Activated T-cell treated with anti-CD3 and anti-CD28 coated beads, Interleukin-2, amount 50 U/mL, for 24 hours (primary cell): ENCODE measurements at regions not wholly inside any gene's neighbourhood (a gene's known extent, or its start where the extent isn't known, plus 50 kb on each side); places are given as distances from the start of the nearest gene placed in this dataset.
"Not testable (repeated sequence)": the region's sequence is repeated elsewhere in the genome, so short reads cannot be mapped to it uniquely, and the experiment has no call there.

ENCODE experiments used
- DNase-seq: peaks from one replicate; pipeline ENCODE4 v3.0.0-alpha.2; 2020
- H3K27ac Mint-ChIP-seq: 2 replicates; pipeline ENCODE4 v1.8.0; 2020; ENCODE audit warnings: mild to moderate bottlenecking, mixed read lengths
- H3K27me3 Mint-ChIP-seq: 2 replicates; pipeline ENCODE4 v1.8.0; 2020; ENCODE audit warnings: mixed read lengths
- H3K36me3 Mint-ChIP-seq: 2 replicates; pipeline ENCODE4 v1.8.0; 2020; ENCODE audit warnings: low read depth, mixed read lengths
- H3K4me1 Mint-ChIP-seq: 2 replicates; pipeline ENCODE4 v1.8.0; 2020; ENCODE audit warnings: low read depth, mixed read lengths
- H3K4me3 Mint-ChIP-seq: 2 replicates; pipeline ENCODE4 v1.8.0; 2020; ENCODE audit warnings: mild to moderate bottlenecking, moderate library complexity, mixed read lengths
- H3K9me3 Mint-ChIP-seq: 2 replicates; pipeline ENCODE4 v1.8.0; 2020; ENCODE audit warnings: mixed read lengths

- Mint-ChIP-seq H3K27me3 (no peaks in the 10 kb centered on the region), H3K36me3 (no peaks in the 10 kb centered on the region), H3K9me3 (no peaks in the 10 kb centered on the region), H3K27ac (no peak overlapping the region), H3K4me3 (no peak overlapping the region), H3K4me1 (no peaks in the 10 kb centered on the region)
- no peak for DNase-seq
Observed at GRCh38 chr3:34072297-34072696, 273.9 kb downstream of the PDCD6IP start.

GRCh38 chr3:34073111-34073510 lies 274.7 kb downstream of the PDCD6IP start:
- Mint-ChIP-seq H3K4me1 (no peaks in the 10 kb centered on the region), H3K4me3 (no peak overlapping the region), H3K9me3 (no peaks in the 10 kb centered on the region)

DNA sequence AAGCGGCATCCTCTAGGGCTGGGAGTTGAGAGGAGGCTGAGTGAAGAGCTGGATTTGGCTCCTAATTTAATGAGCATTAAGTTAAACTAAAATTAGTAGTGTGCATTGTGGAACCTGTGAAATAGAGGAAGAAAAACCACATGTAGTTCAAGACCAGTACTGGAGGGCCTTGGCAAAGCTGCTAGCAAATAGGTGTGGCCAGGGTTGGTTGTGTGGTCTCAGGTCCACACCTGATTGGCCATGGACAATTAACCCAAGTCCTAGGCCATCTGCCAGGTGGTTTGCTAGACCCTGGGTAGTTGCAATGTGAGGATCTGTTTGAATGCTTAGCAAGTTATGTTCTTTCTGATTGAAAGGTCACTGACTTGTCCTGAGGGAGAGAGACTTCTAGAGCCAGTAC lies 275.5 kb downstream of the PDCD6IP start:
- H3K9me3 Mint-ChIP-seq = no peaks in the 10 kb centered on the region
- DNase-seq = no peak
- H3K36me3 Mint-ChIP-seq = no peaks in the 10 kb centered on the region
- H3K27me3 Mint-ChIP-seq = no peaks in the 10 kb centered on the region
- H3K27ac Mint-ChIP-seq = no peak overlapping the region
- no peak overlapping the region for H3K4me3 Mint-ChIP-seq
- H3K4me1 Mint-ChIP-seq = no peaks in the 10 kb centered on the region

More at GRCh38 chr3:34073111-34073510, 274.7 kb downstream of the PDCD6IP start:
- DNase-seq = no peak
- Mint-ChIP-seq H3K27me3 (no peaks in the 10 kb centered on the region), H3K27ac (no peak overlapping the region), H3K36me3 (no peaks in the 10 kb centered on the region)

GRCh38 chr3:34075975-34076374 lies 277.5 kb downstream of the PDCD6IP start:
- H3K27me3 Mint-ChIP-seq = no peaks in the 10 kb centered on the region
- no peaks in the 10 kb centered on the region for H3K4me1 Mint-ChIP-seq
- no peaks in the 10 kb centered on the region for H3K9me3 Mint-ChIP-seq
- no peak for DNase-seq
- H3K4me3 Mint-ChIP-seq = no peak overlapping the region
- no peak overlapping the region for H3K27ac Mint-ChIP-seq
- no peaks in the 10 kb centered on the region for H3K36me3 Mint-ChIP-seq

DNA sequence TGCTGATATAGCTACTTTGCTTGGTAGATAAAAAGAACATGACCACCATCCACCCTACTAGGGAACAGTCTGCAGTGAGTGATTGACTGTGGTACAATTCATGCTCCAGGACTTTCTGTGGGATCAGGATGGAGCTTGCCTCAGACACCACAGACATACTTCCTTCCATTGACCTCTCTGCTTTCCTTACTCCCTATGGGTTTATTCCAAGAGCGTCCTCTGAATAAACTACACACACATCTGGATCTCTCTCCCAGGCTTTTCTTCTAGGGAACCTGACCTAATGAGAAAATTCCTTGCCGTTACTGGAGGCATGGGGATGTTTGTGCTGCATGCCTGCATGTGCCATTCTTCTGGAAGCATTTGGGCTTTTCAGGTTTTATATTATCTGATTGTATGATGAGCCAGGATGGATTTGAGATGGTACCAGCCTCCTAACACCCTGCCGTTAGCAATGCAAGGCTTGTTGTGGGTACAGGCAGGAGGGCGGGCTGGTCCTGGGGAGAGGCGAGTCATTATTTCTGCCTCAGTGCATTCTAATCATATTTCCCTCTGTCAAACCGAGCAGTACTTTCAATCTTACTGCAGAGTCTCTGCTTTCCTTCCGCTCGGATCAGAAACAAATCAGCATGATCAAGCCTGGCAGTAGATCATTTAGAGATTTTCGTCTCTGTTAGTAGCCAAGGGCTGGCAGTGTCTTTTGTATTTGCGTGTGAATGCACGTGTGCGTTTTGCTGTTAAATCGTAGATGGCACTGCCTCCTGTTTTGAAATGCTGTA lies 279.2 kb downstream of the PDCD6IP start:
- Mint-ChIP-seq H3K4me1 (no peaks in the 10 kb centered on the region), H3K36me3 (no peaks in the 10 kb centered on the region), H3K4me3 (no peak overlapping the region), H3K9me3 (no peaks in the 10 kb centered on the region), H3K27ac (no peak overlapping the region), H3K27me3 (no peaks in the 10 kb centered on the region)
- no peak for DNase-seq

- no peaks in the 10 kb centered on the region for H3K36me3 Mint-ChIP-seq
- no peak overlapping the region for H3K4me3 Mint-ChIP-seq
- DNase-seq = no peak
- H3K9me3 Mint-ChIP-seq = no peaks in the 10 kb centered on the region
- no peaks in the 10 kb centered on the region for H3K4me1 Mint-ChIP-seq
- no peaks in the 10 kb centered on the region for H3K27me3 Mint-ChIP-seq
- no peak overlapping the region for H3K27ac Mint-ChIP-seq
Observed at GRCh38 chr3:34078418-34078817, 280.0 kb downstream of the PDCD6IP start.

- H3K4me3 Mint-ChIP-seq, H3K36me3 Mint-ChIP-seq, H3K9me3 Mint-ChIP-seq, H3K27ac Mint-ChIP-seq, H3K4me1 Mint-ChIP-seq, DNase-seq, H3K27me3 Mint-ChIP-seq: not testable (repeated sequence)
Observed at GRCh38 chr3:34079849-34080248, 281.4 kb downstream of the PDCD6IP start.

DNA sequence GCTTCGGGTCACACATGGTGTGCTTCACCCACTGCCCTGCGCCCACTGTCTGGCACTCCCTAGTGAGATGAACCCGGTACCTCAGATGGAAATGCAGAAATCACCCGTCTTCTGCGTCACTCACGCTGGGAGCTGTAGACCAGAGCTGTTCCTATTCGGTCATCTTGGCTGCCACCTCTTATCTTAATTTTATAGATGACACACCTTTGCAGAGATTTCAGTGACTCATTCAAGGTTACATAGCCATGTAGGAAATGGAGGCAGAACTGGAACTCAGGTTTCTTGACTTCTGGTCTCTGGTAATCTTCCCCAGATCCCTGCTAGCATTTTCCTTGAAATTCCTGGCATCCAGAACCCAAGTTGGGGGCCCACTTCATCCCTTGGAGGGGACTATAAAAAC lies 291.9 kb downstream of the PDCD6IP start:
- H3K36me3 Mint-ChIP-seq, H3K9me3 Mint-ChIP-seq, DNase-seq, H3K4me1 Mint-ChIP-seq, H3K4me3 Mint-ChIP-seq, H3K27ac Mint-ChIP-seq: not testable (repeated sequence)
- H3K27me3 Mint-ChIP-seq = peaks cover 14% of the 10 kb centered on the region

- Mint-ChIP-seq H3K9me3 (no peaks in the 10 kb centered on the region), H3K4me1 (no peaks in the 10 kb centered on the region), H3K27me3 (peaks cover 14% of the 10 kb centered on the region), H3K36me3 (no peaks in the 10 kb centered on the region), H3K4me3 (no peak overlapping the region), H3K27ac (no peak overlapping the region)
- no peak for DNase-seq
Observed at GRCh38 chr3:34090876-34091275, 292.4 kb downstream of the PDCD6IP start.

DNA sequence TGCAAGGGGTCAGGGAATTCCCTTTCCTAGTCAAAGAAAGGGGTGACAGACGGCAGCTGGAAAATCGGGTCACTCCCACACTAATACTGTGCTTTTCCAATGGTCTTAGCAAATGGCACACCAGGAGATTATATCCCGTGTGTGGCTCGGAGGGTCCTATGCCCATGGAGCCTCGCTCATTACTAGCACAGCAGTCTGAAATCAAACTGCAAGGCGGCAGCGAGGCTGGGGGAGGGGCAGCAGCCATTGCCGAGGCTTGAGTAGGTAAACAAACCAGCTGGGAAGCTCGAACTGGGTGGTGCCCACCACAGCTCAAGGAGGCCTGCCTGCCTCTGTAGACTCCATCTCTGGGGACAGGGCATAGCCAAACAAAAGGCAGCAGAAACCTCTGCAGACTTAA lies 295.9 kb downstream of the PDCD6IP start:
- not testable (repeated sequence) for H3K27ac Mint-ChIP-seq, DNase-seq, H3K36me3 Mint-ChIP-seq, H3K4me1 Mint-ChIP-seq, H3K4me3 Mint-ChIP-seq, H3K9me3 Mint-ChIP-seq
- H3K27me3 Mint-ChIP-seq = peaks cover 18% of the 10 kb centered on the region

DNA sequence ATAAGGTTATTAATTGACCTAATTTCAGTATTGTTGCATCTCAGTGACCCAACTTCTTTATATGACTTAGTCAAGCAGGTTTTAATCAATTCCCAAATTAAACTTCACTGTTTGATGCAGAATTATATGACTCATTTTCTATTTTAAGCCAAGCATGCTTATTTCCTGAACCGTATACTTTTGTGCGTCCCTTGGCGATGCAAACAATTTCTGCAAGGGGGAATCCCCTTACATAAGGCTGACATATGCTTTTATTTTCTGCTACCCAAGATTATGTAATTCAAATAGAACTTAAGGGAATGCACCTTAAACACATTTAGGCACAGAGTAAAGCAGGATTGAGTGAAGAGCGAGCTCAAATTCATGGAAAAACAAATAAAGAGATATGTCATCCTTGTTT lies 303.9 kb downstream of the PDCD6IP start:
- Mint-ChIP-seq H3K4me1 (no peaks in the 10 kb centered on the region), H3K4me3 (no peak overlapping the region), H3K27me3 (peaks cover 4% of the 10 kb centered on the region), H3K9me3 (no peaks in the 10 kb centered on the region), H3K36me3 (no peaks in the 10 kb centered on the region), H3K27ac (no peak overlapping the region)
- DNase-seq = no peak

DNA sequence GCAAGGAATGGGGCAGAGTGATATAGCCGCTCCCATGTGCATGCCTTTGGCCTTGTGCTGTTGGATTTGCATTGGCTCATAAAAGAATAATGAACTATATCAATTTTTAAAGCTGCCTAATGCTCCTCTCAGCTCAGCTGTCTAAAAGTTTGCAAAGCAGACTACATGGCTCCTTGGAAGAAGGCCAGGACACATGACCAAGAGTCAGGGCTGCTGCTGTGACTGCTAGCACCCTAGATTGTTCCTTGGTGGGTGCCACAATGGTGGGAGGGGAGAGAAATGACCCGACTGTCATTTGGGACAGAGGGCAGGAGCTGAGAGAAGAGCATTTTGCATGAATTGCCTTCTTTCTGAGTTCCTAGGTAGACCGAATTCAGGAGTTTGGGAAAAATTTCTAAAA lies 307.9 kb downstream of the PDCD6IP start:
- no peak overlapping the region for H3K4me3 Mint-ChIP-seq
- peaks cover 4% of the 10 kb centered on the region for H3K27me3 Mint-ChIP-seq
- H3K4me1 Mint-ChIP-seq = no peaks in the 10 kb centered on the region
- no peak for DNase-seq
- no peaks in the 10 kb centered on the region for H3K9me3 Mint-ChIP-seq
- no peaks in the 10 kb centered on the region for H3K36me3 Mint-ChIP-seq
- no peak overlapping the region for H3K27ac Mint-ChIP-seq

DNA sequence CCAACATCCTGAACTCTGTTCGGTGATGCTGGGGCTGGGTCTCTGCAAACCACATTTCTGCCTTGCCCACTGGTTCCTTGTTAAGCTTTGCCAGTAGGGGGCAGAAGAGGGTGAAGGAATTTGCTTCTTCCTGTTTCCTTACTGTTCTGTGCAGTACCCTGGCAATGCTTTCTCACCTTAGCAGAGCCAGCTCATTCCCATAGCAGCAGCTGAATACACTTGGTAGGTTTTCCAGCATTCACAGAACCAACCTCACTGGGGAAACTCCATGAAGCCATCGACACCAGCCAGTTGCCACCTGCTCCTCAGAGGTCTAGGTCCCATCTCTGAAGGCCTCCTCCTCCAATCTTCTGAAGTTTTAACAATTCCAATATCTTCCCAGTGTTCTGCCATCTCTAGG lies 308.4 kb downstream of the PDCD6IP start:
- Mint-ChIP-seq H3K4me1 (no peaks in the 10 kb centered on the region), H3K36me3 (no peaks in the 10 kb centered on the region), H3K9me3 (no peaks in the 10 kb centered on the region), H3K27me3 (peaks cover 4% of the 10 kb centered on the region), H3K4me3 (no peak overlapping the region), H3K27ac (no peak overlapping the region)
- DNase-seq = no peak

GRCh38 chr3:34107669-34108068 lies 309.2 kb downstream of the PDCD6IP start:
- Mint-ChIP-seq H3K4me1 (no peaks in the 10 kb centered on the region), H3K4me3 (no peak overlapping the region), H3K27me3 (peaks cover 4% of the 10 kb centered on the region), H3K27ac (no peak overlapping the region), H3K36me3 (no peaks in the 10 kb centered on the region), H3K9me3 (no peaks in the 10 kb centered on the region)
- DNase-seq = no peak

DNA sequence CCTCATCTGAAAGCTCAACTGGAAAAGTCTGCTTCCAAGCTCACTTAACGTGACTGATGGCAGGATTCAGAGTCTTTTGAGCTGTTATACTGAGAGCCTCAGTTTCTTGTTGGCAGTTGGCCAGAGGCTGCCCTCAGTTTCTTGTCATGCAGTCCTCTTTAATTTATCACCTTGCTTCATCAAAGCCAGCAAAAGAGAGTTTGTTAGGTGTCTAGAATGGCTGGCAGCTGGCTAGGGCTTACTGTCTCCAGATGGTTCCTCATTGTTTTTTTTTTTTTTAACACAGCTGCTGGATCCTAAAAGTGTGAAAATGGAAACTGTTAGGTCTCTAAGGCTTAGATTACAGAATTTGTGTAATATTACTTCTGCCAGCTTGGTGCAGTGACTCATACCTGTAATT lies 310.6 kb downstream of the PDCD6IP start:
- Mint-ChIP-seq H3K9me3 (no peaks in the 10 kb centered on the region), H3K4me1 (no peaks in the 10 kb centered on the region), H3K4me3 (no peak overlapping the region), H3K36me3 (no peaks in the 10 kb centered on the region), H3K27ac (no peak overlapping the region), H3K27me3 (peaks cover 4% of the 10 kb centered on the region)
- no peak for DNase-seq

DNA sequence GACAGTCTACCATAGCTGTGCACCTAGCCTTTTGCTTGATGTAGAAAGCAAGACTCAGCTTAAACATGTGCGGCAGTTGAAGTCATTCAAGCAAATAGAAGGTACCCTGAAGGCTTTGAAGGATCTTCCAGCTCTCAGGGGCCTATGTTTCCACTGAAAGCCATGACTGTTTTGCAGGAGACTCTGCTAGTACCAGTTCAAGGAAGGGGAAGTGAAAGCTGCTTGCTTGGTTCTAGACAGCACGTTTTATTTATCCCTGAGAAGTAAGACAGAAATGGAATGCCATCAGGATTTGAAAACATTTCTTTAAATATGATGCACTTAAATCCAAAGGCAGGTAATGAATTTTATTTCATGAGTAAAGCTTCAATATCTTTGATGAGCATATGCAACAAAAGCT lies 311.4 kb downstream of the PDCD6IP start:
- Mint-ChIP-seq H3K27me3 (no peaks in the 10 kb centered on the region), H3K9me3 (no peaks in the 10 kb centered on the region), H3K36me3 (no peaks in the 10 kb centered on the region), H3K4me3 (no peak overlapping the region), H3K27ac (no peak overlapping the region), H3K4me1 (no peaks in the 10 kb centered on the region)
- DNase-seq = no peak
